ENCODE measurements at regions not wholly inside any gene's neighbourhood (a gene's known extent, or its start where the extent isn't known, plus 50 kb on each side); places are given as distances from the start of the nearest gene placed in this dataset.
A peak's percentile ranks its signal among the peaks of the same experiment; 100 is the strongest.

- Mint-ChIP-seq H3K36me3 (ENCODE audit: low read depth) (no peaks in the 10 kb centered on the region), H3K4me1 (ENCODE audit: low read depth) (peaks cover 61% of the 10 kb centered on the region)
- TF ChIP-seq CTCF (IDR thresholded peaks at IDR 0.05): no peak
Measured at GRCh38 chr2:42922790-42923579, 130.6 kb upstream of the HAAO start.

GRCh38 chr2:42922293-42922692 is 129.9 kb upstream of the HAAO start:
- Mint-ChIP-seq H3K36me3 (ENCODE audit: low read depth) (no peaks in the 10 kb centered on the region), H3K27ac (ENCODE audit: unreplicated experiment) (peak overlapping the region; percentile 98), H3K9me3 (ENCODE audit: low read depth) (no peaks in the 10 kb centered on the region), H3K4me1 (ENCODE audit: low read depth) (peaks cover 59% of the 10 kb centered on the region), H3K27me3 (ENCODE audit: low read depth) (no peaks in the 10 kb centered on the region), H3K4me3 (ENCODE audit: unreplicated experiment) (no peak overlapping the region)
- no peak for TF ChIP-seq CTCF (IDR thresholded peaks at IDR 0.05)
- no peak for DNase-seq (ENCODE audit: low spot score)

More at GRCh38 chr2:42922790-42923579, 130.6 kb upstream of the HAAO start:
- no peaks in the 10 kb centered on the region for H3K9me3 Mint-ChIP-seq (ENCODE audit: low read depth)
- DNase-seq (ENCODE audit: low spot score): no peak
- peak overlapping the region; percentile 1 for H3K4me3 Mint-ChIP-seq (ENCODE audit: unreplicated experiment)
- H3K27ac Mint-ChIP-seq (ENCODE audit: unreplicated experiment): peak overlapping the region; percentile 98
- no peaks in the 10 kb centered on the region for H3K27me3 Mint-ChIP-seq (ENCODE audit: low read depth)

GRCh38 chr2:42921721-42922120 is 129.3 kb upstream of the HAAO start:
- no peak for TF ChIP-seq CTCF (IDR thresholded peaks at IDR 0.05)
- peak overlapping the region; percentile 98 for H3K27ac Mint-ChIP-seq (ENCODE audit: unreplicated experiment)
- DNase-seq (ENCODE audit: low spot score): no peak
- no peak overlapping the region for H3K4me3 Mint-ChIP-seq (ENCODE audit: unreplicated experiment)
- no peaks in the 10 kb centered on the region for H3K9me3 Mint-ChIP-seq (ENCODE audit: low read depth)
- no peaks in the 10 kb centered on the region for H3K27me3 Mint-ChIP-seq (ENCODE audit: low read depth)
- peaks cover 55% of the 10 kb centered on the region for H3K4me1 Mint-ChIP-seq (ENCODE audit: low read depth)
- no peaks in the 10 kb centered on the region for H3K36me3 Mint-ChIP-seq (ENCODE audit: low read depth)

- H3K27ac Mint-ChIP-seq (ENCODE audit: unreplicated experiment): no peak overlapping the region
- DNase-seq (ENCODE audit: low spot score): no peak
- no peaks in the 10 kb centered on the region for H3K27me3 Mint-ChIP-seq (ENCODE audit: low read depth)
- TF ChIP-seq CTCF (IDR thresholded peaks at IDR 0.05): no peak
- no peaks in the 10 kb centered on the region for H3K9me3 Mint-ChIP-seq (ENCODE audit: low read depth)
- no peak overlapping the region for H3K4me3 Mint-ChIP-seq (ENCODE audit: unreplicated experiment)
- H3K36me3 Mint-ChIP-seq (ENCODE audit: low read depth): no peaks in the 10 kb centered on the region
- peaks cover 51% of the 10 kb centered on the region for H3K4me1 Mint-ChIP-seq (ENCODE audit: low read depth)
Measured at GRCh38 chr2:42921147-42921520, 128.8 kb upstream of the HAAO start.

- peaks cover 45% of the 10 kb centered on the region for H3K4me1 Mint-ChIP-seq (ENCODE audit: low read depth)
- H3K9me3 Mint-ChIP-seq (ENCODE audit: low read depth): no peaks in the 10 kb centered on the region
- no peak for TF ChIP-seq CTCF (IDR thresholded peaks at IDR 0.05)
- no peaks in the 10 kb centered on the region for H3K36me3 Mint-ChIP-seq (ENCODE audit: low read depth)
- H3K27me3 Mint-ChIP-seq (ENCODE audit: low read depth): no peaks in the 10 kb centered on the region
- H3K4me3 Mint-ChIP-seq (ENCODE audit: unreplicated experiment): no peak overlapping the region
- H3K27ac Mint-ChIP-seq (ENCODE audit: unreplicated experiment): no peak overlapping the region
- no peak for DNase-seq (ENCODE audit: low spot score)
Measured at GRCh38 chr2:42920446-42921146, 128.2 kb upstream of the HAAO start.
